Suprapubic skin (tissue), 4 donors: ENCODE measurements at regions not wholly inside any gene's neighbourhood (a gene's known extent, or its start where the extent isn't known, plus 50 kb on each side); places are given as distances from the start of the nearest gene placed in this dataset.

Experiments
- EP300 ChIP-seq: sonication (generic); formaldehyde crosslinking; IDR thresholded peaks from one replicate; pipeline ENCODE4 v1.6.1; 2017; ENCODE audit warnings: antibody characterized with exemption
- POLR2A ChIP-seq, 2 donors: fragments of 450-650 bp; IDR thresholded peaks; one replicate each; pipeline ENCODE4 v1.6.1; 2017; ENCODE audit warnings: antibody characterized with exemption in 2 of 2, mild to moderate bottlenecking in 2 of 2, moderate library complexity in 2 of 2
- POLR2AphosphoS5 ChIP-seq, 3 donors: sonication (generic); formaldehyde crosslinking; IDR thresholded peaks; one replicate each; pipeline ENCODE4 v1.6.1; 2017; ENCODE audit warnings: antibody characterized with exemption in 3 of 3
- TF ChIP-seq, protein P1 (sequence below), 2 donors: fragments of 200-600 bp in 1 of 2; fragments of 450-650 bp in 1 of 2; sonication (generic) in 1 of 2; IDR thresholded peaks; one replicate each; pipeline ENCODE4 v1.5.1; 2016 to 2019; ENCODE audit warnings: antibody characterized with exemption in 2 of 2, mild to moderate bottlenecking in 1 of 2, moderate library complexity in 1 of 2

DNA sequence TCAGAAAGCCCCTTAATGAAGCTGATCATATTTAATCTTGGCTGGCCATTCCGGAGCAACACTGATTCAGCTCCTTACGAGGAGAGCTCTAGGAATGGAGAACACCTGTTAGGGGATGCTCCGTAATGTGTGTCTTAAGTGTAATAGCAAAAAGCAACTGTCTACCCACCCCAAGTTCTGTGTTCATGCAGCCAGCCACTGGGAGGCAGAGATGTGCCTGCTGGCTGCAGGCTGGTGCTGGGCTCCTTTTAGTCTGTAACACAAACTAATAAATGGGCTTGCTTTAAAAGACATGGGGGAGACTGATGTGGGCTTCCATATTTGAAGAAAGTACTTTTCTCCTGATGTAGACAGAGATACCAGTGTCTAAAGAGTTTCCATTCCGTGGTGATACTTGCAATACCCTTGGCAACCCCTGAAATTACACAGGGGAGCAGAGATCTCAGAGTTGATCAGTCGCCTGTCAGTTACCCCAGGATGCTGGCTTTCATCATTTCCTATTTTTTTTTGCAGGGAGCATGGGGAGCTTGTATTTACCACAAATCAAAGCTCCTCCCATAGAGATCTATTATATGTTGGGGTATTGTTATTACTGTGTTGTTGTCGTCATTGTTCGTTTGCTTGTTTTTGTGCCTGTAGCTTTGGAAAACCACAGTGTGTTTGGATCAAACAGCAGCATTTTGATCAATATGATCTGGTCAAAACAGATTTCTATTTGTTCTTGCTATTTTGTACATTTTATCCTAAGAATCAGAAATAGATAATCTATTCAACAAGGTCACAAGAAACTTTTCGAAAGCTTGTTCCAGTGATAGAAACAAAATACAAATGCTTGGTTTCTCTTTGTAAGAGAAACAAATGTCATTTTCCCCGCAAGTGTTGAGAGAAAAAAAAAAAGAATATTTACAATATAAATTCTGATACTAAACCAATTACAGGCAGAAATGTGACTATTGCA lies 65.8 kb downstream of the MTX3 start:
- no peak for TF ChIP-seq POLR2AphosphoS5 (IDR thresholded peaks at IDR 0.05)
- TF ChIP-seq, protein P1, sequence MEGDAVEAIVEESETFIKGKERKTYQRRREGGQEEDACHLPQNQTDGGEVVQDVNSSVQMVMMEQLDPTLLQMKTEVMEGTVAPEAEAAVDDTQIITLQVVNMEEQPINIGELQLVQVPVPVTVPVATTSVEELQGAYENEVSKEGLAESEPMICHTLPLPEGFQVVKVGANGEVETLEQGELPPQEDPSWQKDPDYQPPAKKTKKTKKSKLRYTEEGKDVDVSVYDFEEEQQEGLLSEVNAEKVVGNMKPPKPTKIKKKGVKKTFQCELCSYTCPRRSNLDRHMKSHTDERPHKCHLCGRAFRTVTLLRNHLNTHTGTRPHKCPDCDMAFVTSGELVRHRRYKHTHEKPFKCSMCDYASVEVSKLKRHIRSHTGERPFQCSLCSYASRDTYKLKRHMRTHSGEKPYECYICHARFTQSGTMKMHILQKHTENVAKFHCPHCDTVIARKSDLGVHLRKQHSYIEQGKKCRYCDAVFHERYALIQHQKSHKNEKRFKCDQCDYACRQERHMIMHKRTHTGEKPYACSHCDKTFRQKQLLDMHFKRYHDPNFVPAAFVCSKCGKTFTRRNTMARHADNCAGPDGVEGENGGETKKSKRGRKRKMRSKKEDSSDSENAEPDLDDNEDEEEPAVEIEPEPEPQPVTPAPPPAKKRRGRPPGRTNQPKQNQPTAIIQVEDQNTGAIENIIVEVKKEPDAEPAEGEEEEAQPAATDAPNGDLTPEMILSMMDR (IDR thresholded peaks at IDR 0.05): no peak
- no peak for TF ChIP-seq POLR2A (IDR thresholded peaks at IDR 0.05)
- TF ChIP-seq EP300: no peak
